GM06990 (cell line): ENCODE measurements at regions not wholly inside any gene's neighbourhood (a gene's known extent, or its start where the extent isn't known, plus 50 kb on each side); places are given as distances from the start of the nearest gene placed in this dataset.

Source experiments
- DNase-seq: peaks from one replicate; pipeline ENCODE4 v3.0.0-alpha.2; 2011; ENCODE audit not compliant: insufficient read length; ENCODE audit errors: extremely low read depth
- H3K27me3 ChIP-seq: replicated peaks from 2 replicates; pipeline ENCODE4 v1.6.0; 2011; ENCODE audit warnings: low read length; ENCODE audit not compliant: control insufficient read depth, insufficient read depth
- H3K36me3 ChIP-seq: 2 replicates; pipeline ENCODE4 v1.5.1; 2011; ENCODE audit warnings: low read length; ENCODE audit not compliant: control insufficient read depth, insufficient read depth
- H3K4me3 ChIP-seq: replicated peaks from 2 replicates; pipeline ENCODE4 v1.5.1; 2011; ENCODE audit warnings: low read depth, mild to moderate bottlenecking, control low read depth, low read length
- TF ChIP-seq, protein P1 (sequence below): IDR thresholded peaks from 2 replicates; pipeline ENCODE4 v1.5.1; 2011; ENCODE audit warnings: low read length, control low read depth, mild to moderate bottlenecking, inconsistent platforms; ENCODE audit not compliant: insufficient read depth, poor library complexity, severe bottlenecking

- Histone ChIP-seq H3K4me3 (no peak overlapping the region), H3K36me3 (no peaks in the 10 kb centered on the region), H3K27me3 (no peaks in the 10 kb centered on the region)
- TF ChIP-seq, protein P1, sequence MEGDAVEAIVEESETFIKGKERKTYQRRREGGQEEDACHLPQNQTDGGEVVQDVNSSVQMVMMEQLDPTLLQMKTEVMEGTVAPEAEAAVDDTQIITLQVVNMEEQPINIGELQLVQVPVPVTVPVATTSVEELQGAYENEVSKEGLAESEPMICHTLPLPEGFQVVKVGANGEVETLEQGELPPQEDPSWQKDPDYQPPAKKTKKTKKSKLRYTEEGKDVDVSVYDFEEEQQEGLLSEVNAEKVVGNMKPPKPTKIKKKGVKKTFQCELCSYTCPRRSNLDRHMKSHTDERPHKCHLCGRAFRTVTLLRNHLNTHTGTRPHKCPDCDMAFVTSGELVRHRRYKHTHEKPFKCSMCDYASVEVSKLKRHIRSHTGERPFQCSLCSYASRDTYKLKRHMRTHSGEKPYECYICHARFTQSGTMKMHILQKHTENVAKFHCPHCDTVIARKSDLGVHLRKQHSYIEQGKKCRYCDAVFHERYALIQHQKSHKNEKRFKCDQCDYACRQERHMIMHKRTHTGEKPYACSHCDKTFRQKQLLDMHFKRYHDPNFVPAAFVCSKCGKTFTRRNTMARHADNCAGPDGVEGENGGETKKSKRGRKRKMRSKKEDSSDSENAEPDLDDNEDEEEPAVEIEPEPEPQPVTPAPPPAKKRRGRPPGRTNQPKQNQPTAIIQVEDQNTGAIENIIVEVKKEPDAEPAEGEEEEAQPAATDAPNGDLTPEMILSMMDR: no peak
- DNase-seq: no peak
Observed at GRCh38 chr11:122439866-122440810, 215.4 kb upstream of the UBASH3B start.

GRCh38 chr11:122436188-122436555 lies 219.3 kb upstream of the UBASH3B start:
- no peaks in the 10 kb centered on the region for H3K27me3 ChIP-seq
- TF ChIP-seq, protein P1: no peak
- DNase-seq: no peak
- no peaks in the 10 kb centered on the region for H3K36me3 ChIP-seq
- H3K4me3 ChIP-seq: no peak overlapping the region

DNA sequence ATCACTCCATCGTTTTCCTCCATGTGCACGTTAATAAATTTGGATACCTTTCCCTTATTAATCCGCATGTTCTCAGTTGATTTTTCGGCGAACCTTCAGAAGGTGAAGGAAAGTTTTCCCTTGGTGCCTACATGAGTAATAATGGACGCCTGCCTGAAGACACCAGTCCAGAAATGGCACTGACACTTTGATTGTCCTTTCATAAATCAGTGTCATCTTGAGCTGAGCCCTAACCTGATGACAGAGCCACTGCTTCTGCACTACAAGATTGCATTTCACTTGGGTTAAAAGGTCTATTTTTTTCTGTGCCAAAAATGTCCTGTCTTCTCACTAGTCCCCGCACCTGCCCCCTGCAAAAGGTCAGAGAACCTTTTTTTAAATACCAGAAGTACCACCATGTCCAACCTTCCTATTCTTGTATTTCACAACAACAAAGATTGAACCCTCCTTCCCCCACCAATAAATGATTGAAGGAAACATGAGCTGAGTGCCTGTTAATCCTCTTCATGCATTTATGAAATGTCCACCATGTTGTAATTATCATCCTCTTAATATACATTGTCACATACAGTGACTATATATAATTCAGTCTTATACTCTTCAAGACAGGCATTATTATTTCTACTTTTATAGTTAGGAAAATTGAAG lies 219.9 kb upstream of the UBASH3B start:
- no peak for DNase-seq
- H3K36me3 ChIP-seq: no peaks in the 10 kb centered on the region
- no peak overlapping the region for H3K4me3 ChIP-seq
- H3K27me3 ChIP-seq: no peaks in the 10 kb centered on the region
- TF ChIP-seq, protein P1: no peak

GRCh38 chr11:122434786-122435185 lies 220.7 kb upstream of the UBASH3B start:
- TF ChIP-seq, protein P1: no peak
- no peak for DNase-seq
- no peaks in the 10 kb centered on the region for H3K27me3 ChIP-seq
- H3K36me3 ChIP-seq: no peaks in the 10 kb centered on the region
- no peak overlapping the region for H3K4me3 ChIP-seq

- no peak for DNase-seq
Observed at GRCh38 chr11:122430490-122430889, 225.0 kb upstream of the UBASH3B start.

More at GRCh38 chr11:122430490-122430889, 225.0 kb upstream of the UBASH3B start:
- no peak overlapping the region for H3K4me3 ChIP-seq
- no peaks in the 10 kb centered on the region for H3K27me3 ChIP-seq
- TF ChIP-seq, protein P1: no peak
- no peaks in the 10 kb centered on the region for H3K36me3 ChIP-seq
